H9 (cell line): ENCODE measurements at regions not wholly inside any gene's neighbourhood (a gene's known extent, or its start where the extent isn't known, plus 50 kb on each side); places are given as distances from the start of the nearest gene placed in this dataset.

Source experiments
- DNase-seq: peaks from one replicate; pipeline ENCODE4 v3.0.0-alpha.2; 2017
- H2AFZ ChIP-seq: one replicate; pipeline ENCODE4 v1.6.1; 2013; ENCODE audit warnings: mild to moderate bottlenecking, low read length, control low read depth, moderate library complexity
- H2AK5ac ChIP-seq: 2 replicates; pipeline ENCODE4 v1.6.1; 2013; ENCODE audit warnings: low read length, control low read depth, mixed read lengths; ENCODE audit not compliant: insufficient read length
- H2BK120ac ChIP-seq: one replicate; pipeline ENCODE4 v1.6.1; 2013; ENCODE audit warnings: low read depth, mild to moderate bottlenecking, low read length, control low read depth, inconsistent platforms; ENCODE audit not compliant: poor library complexity, severe bottlenecking
- H2BK12ac ChIP-seq: 2 replicates; pipeline ENCODE4 v1.6.1; 2013; ENCODE audit warnings: low read length, control low read depth, mixed read lengths, low read depth; ENCODE audit not compliant: insufficient read length
- H2BK15ac ChIP-seq: 2 replicates; pipeline ENCODE4 v1.6.1; 2013; ENCODE audit warnings: low read depth, low read length, control low read depth
- H2BK20ac ChIP-seq: one replicate; pipeline ENCODE4 v1.6.1; 2013; ENCODE audit warnings: low read depth, mild to moderate bottlenecking, low read length, control low read depth, inconsistent platforms; ENCODE audit not compliant: poor library complexity, severe bottlenecking
- H2BK5ac ChIP-seq: 2 replicates; pipeline ENCODE4 v1.6.1; 2013; ENCODE audit warnings: low read length, control low read depth, mixed read lengths; ENCODE audit not compliant: insufficient read length
- H3K14ac ChIP-seq: 2 replicates; pipeline ENCODE4 v1.6.1; 2013; ENCODE audit warnings: low read length, control low read depth; ENCODE audit not compliant: insufficient read depth
- H3K18ac ChIP-seq: 2 replicates; pipeline ENCODE4 v1.6.1; 2013; ENCODE audit warnings: low read depth, mild to moderate bottlenecking, mixed read lengths, low read length, control low read depth; ENCODE audit not compliant: insufficient read length
- H3K23ac ChIP-seq: 2 replicates; pipeline ENCODE4 v1.6.1; 2013; ENCODE audit warnings: low read length, control low read depth, mixed read lengths, low read depth; ENCODE audit not compliant: insufficient read length
- H3K23me2 ChIP-seq: 2 replicates; pipeline ENCODE4 v1.6.1; 2013; ENCODE audit warnings: low read depth, mild to moderate bottlenecking, mixed read lengths, low read length, control low read depth; ENCODE audit not compliant: insufficient read length, poor library complexity, severe bottlenecking
- H3K27ac ChIP-seq: 2 replicates; pipeline ENCODE4 v1.5.1; 2013; ENCODE audit warnings: low read length, control low read depth, mixed read lengths, low read depth; ENCODE audit not compliant: insufficient read length
- H3K27me3 ChIP-seq: 2 replicates; pipeline ENCODE4 v1.6.1; 2013; ENCODE audit warnings: low read length, control low read depth, inconsistent platforms; ENCODE audit not compliant: insufficient read depth
- H3K4ac ChIP-seq: 2 replicates; pipeline ENCODE4 v1.6.1; 2013; ENCODE audit warnings: low read depth, mild to moderate bottlenecking, control low read depth, inconsistent platforms, low read length, moderate library complexity
- H3K4me1 ChIP-seq: 2 replicates; pipeline ENCODE4 v1.6.1; 2013; ENCODE audit warnings: low read length, control low read depth, inconsistent platforms; ENCODE audit not compliant: insufficient read depth
- H3K4me2 ChIP-seq: 2 replicates; pipeline ENCODE4 v1.6.1; 2013; ENCODE audit warnings: low read length, control low read depth, mixed read lengths; ENCODE audit not compliant: insufficient read length, insufficient read depth
- H3K56ac ChIP-seq: 2 replicates; pipeline ENCODE4 v1.6.1; 2013; ENCODE audit warnings: low read depth, mild to moderate bottlenecking, mixed read lengths, low read length, control low read depth; ENCODE audit not compliant: insufficient read length
- H3K79me1 ChIP-seq: 2 replicates; pipeline ENCODE4 v1.6.1; 2013; ENCODE audit warnings: low read depth, mild to moderate bottlenecking, moderate library complexity, low read length, control low read depth, inconsistent platforms; ENCODE audit not compliant: insufficient read depth, poor library complexity, severe bottlenecking
- H3K79me2 ChIP-seq: 2 replicates; pipeline ENCODE4 v1.6.1; 2013; ENCODE audit warnings: low read length, control low read depth, inconsistent platforms; ENCODE audit not compliant: insufficient read depth
- H3K9ac ChIP-seq: 2 replicates; pipeline ENCODE4 v1.6.1; 2013; ENCODE audit warnings: low read length, control low read depth, mixed read lengths; ENCODE audit not compliant: insufficient read length; ENCODE audit errors: extremely low read depth
- H3K9me3 ChIP-seq: one replicate; pipeline ENCODE4 v1.6.1; 2013; ENCODE audit warnings: low read depth, low read length, inconsistent platforms; ENCODE audit not compliant: control insufficient read depth
- H3T11ph ChIP-seq: one replicate; pipeline ENCODE4 v1.6.1; 2013; ENCODE audit warnings: mild to moderate bottlenecking, low read length, control low read depth, inconsistent platforms
- H4K20me1 ChIP-seq: one replicate; pipeline ENCODE4 v1.6.1; 2013; ENCODE audit not compliant: control insufficient read depth, insufficient read length, insufficient read depth
- H4K5ac ChIP-seq: 2 replicates; pipeline ENCODE4 v1.6.1; 2013; ENCODE audit warnings: low read depth, mild to moderate bottlenecking, mixed read lengths, low read length, control low read depth; ENCODE audit not compliant: insufficient read length
- H4K8ac ChIP-seq: replicated peaks from 2 replicates; pipeline ENCODE4 v1.6.1; 2013; ENCODE audit warnings: low read length, control low read depth, mixed read lengths, low read depth; ENCODE audit not compliant: insufficient read length
- H4K91ac ChIP-seq: 2 replicates; pipeline ENCODE4 v1.6.1; 2013; ENCODE audit warnings: low read depth, mild to moderate bottlenecking, moderate library complexity, mixed read lengths, low read length, control low read depth; ENCODE audit not compliant: insufficient read length
- H3K27ac Mint-ChIP-seq, 3 experiments: 2 replicates in 2 of 3; 3 replicates in 1 of 3; pipeline ENCODE4 v1.8.0; 2020 to 2021; ENCODE audit warnings: mixed read lengths in 3 of 3, mild to moderate bottlenecking in 1 of 3, moderate library complexity in 1 of 3
- H3K27me3 Mint-ChIP-seq: 2 replicates; pipeline ENCODE4 v1.8.0; 2021; ENCODE audit warnings: low read depth, mild to moderate bottlenecking, moderate library complexity, mixed read lengths
- H3K36me3 Mint-ChIP-seq, 3 experiments: 2 replicates in 2 of 3; 3 replicates in 1 of 3; pipeline ENCODE4 v1.8.0; 2020 to 2021; ENCODE audit warnings: low read depth in 3 of 3, mixed read lengths in 3 of 3; ENCODE audit not compliant: insufficient read depth in 1 of 3
- H3K4me1 Mint-ChIP-seq, 2 experiments: 2 replicates each; pipeline ENCODE4 v1.8.0; 2020; ENCODE audit warnings: mixed read lengths in 2 of 2
- H3K4me3 Mint-ChIP-seq, 2 experiments: 2 replicates in 1 of 2; 3 replicates in 1 of 2; pipeline ENCODE4 v1.8.0; 2020 to 2021; ENCODE audit warnings: mild to moderate bottlenecking in 2 of 2, mixed read lengths in 2 of 2, moderate library complexity in 1 of 2
- H3K9me3 Mint-ChIP-seq, 2 experiments: 2 replicates in 1 of 2; 3 replicates in 1 of 2; pipeline ENCODE4 v1.8.0; 2020; ENCODE audit warnings: mild to moderate bottlenecking in 2 of 2, mixed read lengths in 2 of 2, moderate library complexity in 1 of 2
- WGBS: extraction: QIAGEN DNeasy Blood & Tissue Kit; methylation state at CpG from one replicate; pipeline ENCODE4 v1.1.7; 2013; ENCODE audit warnings: missing lambda C conversion rate, low lambda C conversion rate, mixed read lengths; ENCODE audit not compliant: insufficient read length; ENCODE audit errors: extremely low coverage; 5-methylcytosine and 5-hydroxymethylcytosine counted together
- TF ChIP-seq, protein P1 (sequence below): fragments of 200-600 bp; sonication (generic); conservative IDR thresholded peaks from 3 replicates; pipeline ENCODE4 v1.8.0; 2021; ENCODE audit warnings: antibody characterized with exemption, mild to moderate bottlenecking

DNA sequence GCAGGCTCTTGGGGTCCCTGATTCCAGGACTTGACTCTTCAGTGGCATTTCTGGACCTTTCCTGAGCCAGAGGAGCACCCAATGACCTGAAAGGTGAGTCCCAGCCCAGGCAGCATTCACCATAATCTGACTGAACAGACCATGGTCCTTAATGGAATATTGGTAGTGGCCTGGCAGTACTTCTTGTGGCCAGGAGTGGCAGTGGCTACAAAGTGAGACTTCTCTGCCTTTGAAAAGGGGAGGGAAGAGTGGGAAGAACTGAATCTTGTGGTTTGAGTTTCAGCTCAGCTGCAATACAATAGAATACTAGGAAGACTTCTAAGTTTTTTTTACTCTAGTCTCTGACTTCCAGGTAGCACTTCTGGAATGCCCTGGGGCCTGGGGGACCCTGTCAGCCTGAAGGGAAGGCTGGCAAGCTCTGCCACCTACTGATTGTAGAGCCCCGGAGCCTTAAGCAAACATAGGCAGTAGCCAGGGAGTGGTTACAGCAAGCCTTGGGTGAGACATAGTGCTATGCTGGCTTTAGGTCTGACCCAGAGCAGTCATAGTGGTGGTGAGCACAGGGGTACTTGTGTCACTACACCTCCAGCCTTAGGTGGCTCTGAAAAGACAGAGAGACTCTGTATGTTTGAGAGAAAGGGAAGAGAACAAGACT, 674.2 kb upstream of the MANEA start:
- Histone ChIP-seq H2BK5ac (no peak overlapping the region), H4K20me1 (no peaks in the 10 kb centered on the region), H3K4me1 (no peaks in the 10 kb centered on the region), H2BK15ac (no peak overlapping the region), H3K79me2 (no peaks in the 10 kb centered on the region), H3K9ac (no peak overlapping the region), H4K91ac (no peak overlapping the region), H2BK12ac (no peak overlapping the region), H3K23ac (no peak overlapping the region), H3K4me2 (no peak overlapping the region), H4K5ac (no peak overlapping the region), H3K14ac (no peak overlapping the region), H4K8ac (no peak overlapping the region), H2AFZ (no peak overlapping the region), H3K27ac (no peak overlapping the region), H2AK5ac (no peak overlapping the region), H2BK20ac (no peak overlapping the region), H3K79me1 (no peaks in the 10 kb centered on the region), H3K4ac (no peak overlapping the region), H3K56ac (no peak overlapping the region), H2BK120ac (no peak overlapping the region), H3T11ph (no peak overlapping the region), H3K23me2 (no peaks in the 10 kb centered on the region), H3K18ac (no peak overlapping the region), H3K9me3 (no peaks in the 10 kb centered on the region), H3K27me3 (no peaks in the 10 kb centered on the region)
- H3K9me3 Mint-ChIP-seq = no peaks in the 10 kb centered on the region
- H3K4me3 Mint-ChIP-seq = no peak overlapping the region
- DNase-seq = peak; percentile 45
- no CpG with 5 or more reads among the region's 1 CpG for WGBS
- peaks cover 1% of the 10 kb centered on the region; the same call in 1 of the 2 replicates for H3K27me3 Mint-ChIP-seq
- H3K36me3 Mint-ChIP-seq = no peaks in the 10 kb centered on the region
- no peaks in the 10 kb centered on the region for H3K4me1 Mint-ChIP-seq
- TF ChIP-seq, protein P1, sequence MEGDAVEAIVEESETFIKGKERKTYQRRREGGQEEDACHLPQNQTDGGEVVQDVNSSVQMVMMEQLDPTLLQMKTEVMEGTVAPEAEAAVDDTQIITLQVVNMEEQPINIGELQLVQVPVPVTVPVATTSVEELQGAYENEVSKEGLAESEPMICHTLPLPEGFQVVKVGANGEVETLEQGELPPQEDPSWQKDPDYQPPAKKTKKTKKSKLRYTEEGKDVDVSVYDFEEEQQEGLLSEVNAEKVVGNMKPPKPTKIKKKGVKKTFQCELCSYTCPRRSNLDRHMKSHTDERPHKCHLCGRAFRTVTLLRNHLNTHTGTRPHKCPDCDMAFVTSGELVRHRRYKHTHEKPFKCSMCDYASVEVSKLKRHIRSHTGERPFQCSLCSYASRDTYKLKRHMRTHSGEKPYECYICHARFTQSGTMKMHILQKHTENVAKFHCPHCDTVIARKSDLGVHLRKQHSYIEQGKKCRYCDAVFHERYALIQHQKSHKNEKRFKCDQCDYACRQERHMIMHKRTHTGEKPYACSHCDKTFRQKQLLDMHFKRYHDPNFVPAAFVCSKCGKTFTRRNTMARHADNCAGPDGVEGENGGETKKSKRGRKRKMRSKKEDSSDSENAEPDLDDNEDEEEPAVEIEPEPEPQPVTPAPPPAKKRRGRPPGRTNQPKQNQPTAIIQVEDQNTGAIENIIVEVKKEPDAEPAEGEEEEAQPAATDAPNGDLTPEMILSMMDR = peak; percentile 52
- H3K27ac Mint-ChIP-seq = no peak overlapping the region
